BE2C (cell line): ENCODE measurements at regions not wholly inside any gene's neighbourhood (a gene's known extent, or its start where the extent isn't known, plus 50 kb on each side); places are given as distances from the start of the nearest gene placed in this dataset.

Experiments used
- DNase-seq: peaks from one replicate; pipeline ENCODE4 v3.0.0-alpha.2; 2020
- H3K27me3 ChIP-seq: fragments of 250-450 bp; sonication (Bioruptor Pico); 2 replicates; pipeline ENCODE4 v1.5.1; 2020; ENCODE audit warnings: mild to moderate bottlenecking
- H3K36me3 ChIP-seq: fragments of 250-450 bp; sonication (Bioruptor Pico); 2 replicates; pipeline ENCODE4 v1.5.1; 2020; ENCODE audit warnings: mild to moderate bottlenecking
- H3K4me1 ChIP-seq: fragments of 250-450 bp; sonication (Bioruptor Pico); 2 replicates; pipeline ENCODE4 v1.5.1; 2020
- H3K4me3 ChIP-seq: 2 replicates; pipeline ENCODE4 v1.5.1; 2011; ENCODE audit warnings: low read depth, low read length
- H3K9me3 ChIP-seq: fragments of 250-450 bp; sonication (Bioruptor Pico); 2 replicates; pipeline ENCODE4 v1.5.1; 2020
- CTCF ChIP-seq: IDR thresholded peaks from 2 replicates; pipeline ENCODE4 v1.5.1; 2012; ENCODE audit warnings: mild to moderate bottlenecking, low read depth, low read length

- H3K4me1 ChIP-seq: no peaks in the 10 kb centered on the region
- H3K27me3 ChIP-seq: no peaks in the 10 kb centered on the region
- no peaks in the 10 kb centered on the region for H3K36me3 ChIP-seq
- TF ChIP-seq CTCF: no peak
- H3K4me3 ChIP-seq: no peak overlapping the region
- DNase-seq: no peak
- no peaks in the 10 kb centered on the region for H3K9me3 ChIP-seq
Measured at GRCh38 chr2:226552571-226553285, 246.9 kb downstream of the IRS1 start.

GRCh38 chr2:226551522-226552250 lies 247.9 kb downstream of the IRS1 start:
- DNase-seq: no peak
- no peak for TF ChIP-seq CTCF
- H3K27me3 ChIP-seq: no peaks in the 10 kb centered on the region
- no peak overlapping the region for H3K4me3 ChIP-seq
- no peaks in the 10 kb centered on the region for H3K4me1 ChIP-seq
- H3K9me3 ChIP-seq: no peaks in the 10 kb centered on the region
- H3K36me3 ChIP-seq: no peaks in the 10 kb centered on the region

GRCh38 chr2:226550801-226551200 lies 248.8 kb downstream of the IRS1 start:
- no peaks in the 10 kb centered on the region for H3K27me3 ChIP-seq
- no peaks in the 10 kb centered on the region for H3K9me3 ChIP-seq
- no peaks in the 10 kb centered on the region for H3K4me1 ChIP-seq
- H3K4me3 ChIP-seq: no peak overlapping the region
- H3K36me3 ChIP-seq: no peaks in the 10 kb centered on the region
- no peak for DNase-seq
- TF ChIP-seq CTCF: no peak

DNA sequence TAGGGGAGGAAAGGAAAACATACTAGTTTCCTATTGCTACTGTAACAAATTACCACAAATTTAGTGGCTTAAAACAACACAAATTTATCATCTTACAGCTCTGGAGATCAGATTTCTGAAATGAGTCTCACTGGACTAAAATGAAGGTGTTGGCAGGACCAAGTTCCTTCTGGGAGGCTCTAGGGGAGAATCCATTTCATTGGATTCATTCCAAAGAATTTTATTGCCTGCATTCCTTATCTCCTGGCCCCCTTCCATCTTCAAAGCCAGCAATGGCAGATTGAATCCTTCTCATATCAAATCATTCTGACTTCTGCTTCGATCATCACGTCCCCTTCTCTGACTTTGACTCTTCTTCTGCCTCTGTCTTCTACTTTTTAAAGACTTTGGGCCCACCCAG lies 250.9 kb downstream of the IRS1 start:
- Histone ChIP-seq H3K27me3 (no peaks in the 10 kb centered on the region), H3K36me3 (no peaks in the 10 kb centered on the region), H3K4me3 (no peak overlapping the region), H3K4me1 (no peaks in the 10 kb centered on the region), H3K9me3 (no peaks in the 10 kb centered on the region)
- no peak for TF ChIP-seq CTCF
- no peak for DNase-seq

DNA sequence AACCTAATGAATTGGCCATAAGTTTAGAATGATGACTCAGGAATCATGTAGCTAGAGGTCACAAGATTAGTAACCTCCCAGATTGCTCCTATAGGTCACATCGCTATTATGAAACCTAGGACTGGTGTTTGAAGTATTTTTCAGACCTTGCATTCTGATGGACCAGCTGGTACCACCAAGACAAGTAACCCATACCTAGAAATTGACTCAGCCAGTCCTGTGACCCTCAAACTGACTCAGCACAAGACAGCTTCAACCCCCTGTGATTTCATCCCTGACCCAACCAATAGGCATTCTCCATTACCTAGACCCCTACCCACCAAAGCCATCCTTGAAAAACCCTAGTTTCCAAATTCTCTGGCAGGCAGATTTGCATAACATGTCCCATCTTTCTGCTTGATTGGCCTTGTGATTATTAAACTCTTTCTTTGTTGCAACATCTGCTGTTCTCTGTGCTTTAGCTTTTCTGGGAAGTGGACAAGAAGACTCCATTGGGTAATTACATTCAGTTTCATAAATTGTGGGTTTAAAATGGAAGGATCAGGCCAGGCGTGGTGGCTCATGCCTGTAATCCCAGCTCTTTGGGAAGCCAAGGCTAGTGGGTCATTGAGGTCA lies 254.9 kb downstream of the IRS1 start:
- Histone ChIP-seq H3K9me3 (no peaks in the 10 kb centered on the region), H3K36me3 (no peaks in the 10 kb centered on the region)
- TF ChIP-seq CTCF: no peak

More for the DNA sequence above, 254.9 kb downstream of the IRS1 start:
- Histone ChIP-seq H3K4me3 (no peak overlapping the region), H3K27me3 (no peaks in the 10 kb centered on the region), H3K4me1 (no peaks in the 10 kb centered on the region)
- no peak for DNase-seq
